Brain microvascular endothelial cell (primary cell): ENCODE measurements at regions not wholly inside any gene's neighbourhood (a gene's known extent, or its start where the extent isn't known, plus 50 kb on each side); places are given as distances from the start of the nearest gene placed in this dataset.
"Not testable (repeated sequence)": the region's sequence is repeated elsewhere in the genome, so short reads cannot be mapped to it uniquely, and the experiment has no call there.

Experiments used
- DNase-seq: peaks from one replicate; pipeline ENCODE4 v3.0.0-alpha.2; 2020
- H3K27ac ChIP-seq: fragments of 250-450 bp; sonication (Bioruptor Pico); 2 replicates; pipeline ENCODE4 v1.5.1; 2020; ENCODE audit warnings: mild to moderate bottlenecking, moderate library complexity
- H3K27me3 ChIP-seq: fragments of 250-450 bp; sonication (Bioruptor Pico); replicated peaks from 2 replicates; pipeline ENCODE4 v1.5.1; 2020; ENCODE audit warnings: mild to moderate bottlenecking
- H3K36me3 ChIP-seq: fragments of 250-450 bp; sonication (Bioruptor Pico); replicated peaks from 2 replicates; pipeline ENCODE4 v1.5.1; 2020; ENCODE audit warnings: mild to moderate bottlenecking
- H3K4me3 ChIP-seq: 2 replicates; pipeline ENCODE4 v1.5.1; 2011; ENCODE audit warnings: low read depth, mild to moderate bottlenecking, control low read depth, low read length, moderate library complexity
- in situ Hi-C: cut with HindIII; loops from 2 replicates; pipeline ENCODE4 v1.10.0; 2017; ENCODE audit warnings: low sequenced_read_pairs, low pct_ligation_motif_present
- TF ChIP-seq, protein P1 (sequence below): IDR thresholded peaks from 2 replicates; pipeline ENCODE4 v1.5.1; 2011; ENCODE audit warnings: low read depth, mild to moderate bottlenecking, moderate library complexity, low read length, control low read depth, inconsistent platforms; ENCODE audit errors: missing control alignments

DNA sequence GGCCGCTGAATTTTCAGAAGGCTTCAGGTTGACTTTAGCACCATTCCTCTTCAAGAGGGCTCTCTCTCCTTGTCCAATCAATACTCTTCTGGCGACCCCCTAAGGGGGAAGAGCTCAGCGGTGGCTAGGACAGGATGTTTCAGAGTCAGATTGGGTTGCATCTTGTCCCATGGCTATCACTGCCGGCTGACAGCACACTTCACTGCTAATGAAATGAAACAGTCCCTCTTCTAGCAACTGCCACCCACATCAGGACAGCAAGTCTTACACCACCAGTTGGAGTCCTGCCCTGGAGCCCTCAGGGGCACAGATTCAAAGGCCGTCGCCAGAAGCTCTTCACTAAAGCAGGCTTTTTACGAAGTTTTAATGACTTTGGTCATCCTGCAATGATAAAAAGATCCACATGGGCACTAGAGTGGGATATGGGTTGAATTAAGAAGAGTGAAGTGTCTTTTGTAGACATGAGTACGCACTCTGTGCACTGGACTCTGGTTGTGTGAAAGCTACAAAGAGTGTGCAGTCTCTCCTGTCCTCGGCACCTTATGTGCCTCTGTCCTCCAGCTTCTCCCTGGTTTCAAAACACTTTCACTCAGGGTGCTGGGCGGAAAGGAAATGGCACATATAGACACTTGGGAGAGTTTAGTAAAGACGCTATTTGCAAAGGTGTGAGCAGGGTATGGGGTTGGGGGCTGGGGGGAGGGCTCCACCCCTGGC lies 66.1 kb upstream of the SLC22A16 start:
- in situ Hi-C loops: loop anchor here (25.0 kb wide), 1 partner anchor 420 kb away; the partner anchor contains the start of gene GTF3C6
- DNase-seq: no peak
- H3K36me3 ChIP-seq: no peaks in the 10 kb centered on the region
- no peaks in the 10 kb centered on the region for H3K27me3 ChIP-seq
- no peak overlapping the region for H3K4me3 ChIP-seq
- TF ChIP-seq, protein P1, sequence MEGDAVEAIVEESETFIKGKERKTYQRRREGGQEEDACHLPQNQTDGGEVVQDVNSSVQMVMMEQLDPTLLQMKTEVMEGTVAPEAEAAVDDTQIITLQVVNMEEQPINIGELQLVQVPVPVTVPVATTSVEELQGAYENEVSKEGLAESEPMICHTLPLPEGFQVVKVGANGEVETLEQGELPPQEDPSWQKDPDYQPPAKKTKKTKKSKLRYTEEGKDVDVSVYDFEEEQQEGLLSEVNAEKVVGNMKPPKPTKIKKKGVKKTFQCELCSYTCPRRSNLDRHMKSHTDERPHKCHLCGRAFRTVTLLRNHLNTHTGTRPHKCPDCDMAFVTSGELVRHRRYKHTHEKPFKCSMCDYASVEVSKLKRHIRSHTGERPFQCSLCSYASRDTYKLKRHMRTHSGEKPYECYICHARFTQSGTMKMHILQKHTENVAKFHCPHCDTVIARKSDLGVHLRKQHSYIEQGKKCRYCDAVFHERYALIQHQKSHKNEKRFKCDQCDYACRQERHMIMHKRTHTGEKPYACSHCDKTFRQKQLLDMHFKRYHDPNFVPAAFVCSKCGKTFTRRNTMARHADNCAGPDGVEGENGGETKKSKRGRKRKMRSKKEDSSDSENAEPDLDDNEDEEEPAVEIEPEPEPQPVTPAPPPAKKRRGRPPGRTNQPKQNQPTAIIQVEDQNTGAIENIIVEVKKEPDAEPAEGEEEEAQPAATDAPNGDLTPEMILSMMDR: no peak
- no peak overlapping the region for H3K27ac ChIP-seq

DNA sequence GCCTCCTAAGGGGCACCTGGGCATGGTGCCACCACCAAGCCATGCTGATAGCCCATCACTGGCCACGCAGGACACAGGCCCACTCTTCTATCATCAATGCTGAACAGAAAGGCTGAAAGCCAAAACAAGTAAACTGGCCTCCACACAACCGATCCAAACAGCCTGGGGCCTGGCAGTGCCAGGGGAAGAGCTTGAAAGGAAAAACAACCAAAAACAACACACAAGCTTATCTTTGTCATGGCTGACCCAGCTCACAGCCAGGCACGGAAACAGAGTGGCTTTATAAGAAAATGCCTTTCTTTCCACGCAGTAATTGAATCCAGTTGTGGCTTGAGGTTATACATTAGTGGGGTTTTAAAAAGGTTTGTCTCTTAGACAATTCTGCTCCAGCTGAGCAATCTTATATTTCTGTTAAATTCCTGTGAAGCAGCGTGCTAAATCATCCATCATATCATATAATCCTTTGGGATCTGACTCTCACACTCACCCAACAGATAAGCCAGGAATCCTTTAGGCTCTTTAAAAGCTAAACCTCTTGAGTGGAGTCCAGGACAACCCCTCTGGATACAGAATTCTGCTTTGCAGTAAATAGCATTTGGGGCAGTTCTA lies 65.4 kb upstream of the SLC22A16 start:
- no peak overlapping the region for H3K27ac ChIP-seq
- TF ChIP-seq, protein P1: no peak
- no peaks in the 10 kb centered on the region for H3K36me3 ChIP-seq
- H3K4me3 ChIP-seq: no peak overlapping the region
- in situ Hi-C loops: loop anchor here (25.0 kb wide), 1 partner anchor 420 kb away; the partner anchor contains the start of gene GTF3C6
- DNase-seq: no peak
- H3K27me3 ChIP-seq: no peaks in the 10 kb centered on the region

DNA sequence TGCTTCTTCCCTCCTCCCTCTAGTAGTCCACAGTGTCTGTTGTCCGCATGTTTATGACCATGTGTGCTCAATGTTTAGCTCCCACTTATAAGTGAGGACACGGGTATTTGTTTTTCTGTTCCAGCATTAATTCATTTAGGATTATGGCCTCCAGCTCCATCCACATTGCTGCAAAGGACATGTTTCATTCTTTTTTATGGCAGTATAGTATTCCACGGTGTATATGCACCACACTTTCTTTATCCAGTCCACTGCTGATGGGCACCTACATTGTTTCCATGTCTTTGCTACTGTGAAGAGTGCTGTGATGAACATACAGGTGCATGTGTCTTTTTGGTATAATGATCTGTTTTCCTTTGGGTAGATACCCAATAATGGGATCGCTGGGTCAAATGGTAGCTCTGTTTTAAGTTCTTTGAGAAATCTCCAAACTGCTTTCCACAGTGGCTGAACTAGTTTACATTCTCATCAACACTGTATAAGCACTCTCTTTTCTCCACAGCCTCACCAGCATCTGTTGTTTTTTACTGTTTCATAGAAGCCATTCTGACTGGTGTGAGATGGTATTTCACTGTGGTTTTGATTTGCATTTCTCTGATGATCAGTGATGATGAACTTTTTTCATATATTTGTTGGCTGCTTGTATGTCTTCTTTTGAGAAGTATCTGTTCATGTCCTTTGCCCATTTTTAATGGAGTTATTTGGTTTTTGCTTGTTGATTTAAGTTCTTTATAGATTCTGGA lies 63.0 kb upstream of the SLC22A16 start:
- not testable (repeated sequence) for DNase-seq, H3K4me3 ChIP-seq, H3K27ac ChIP-seq, H3K27me3 ChIP-seq, H3K36me3 ChIP-seq
- in situ Hi-C loops: loop anchor here (25.0 kb wide), 1 partner anchor 423 kb away; the partner anchor contains the start of gene GTF3C6

DNA sequence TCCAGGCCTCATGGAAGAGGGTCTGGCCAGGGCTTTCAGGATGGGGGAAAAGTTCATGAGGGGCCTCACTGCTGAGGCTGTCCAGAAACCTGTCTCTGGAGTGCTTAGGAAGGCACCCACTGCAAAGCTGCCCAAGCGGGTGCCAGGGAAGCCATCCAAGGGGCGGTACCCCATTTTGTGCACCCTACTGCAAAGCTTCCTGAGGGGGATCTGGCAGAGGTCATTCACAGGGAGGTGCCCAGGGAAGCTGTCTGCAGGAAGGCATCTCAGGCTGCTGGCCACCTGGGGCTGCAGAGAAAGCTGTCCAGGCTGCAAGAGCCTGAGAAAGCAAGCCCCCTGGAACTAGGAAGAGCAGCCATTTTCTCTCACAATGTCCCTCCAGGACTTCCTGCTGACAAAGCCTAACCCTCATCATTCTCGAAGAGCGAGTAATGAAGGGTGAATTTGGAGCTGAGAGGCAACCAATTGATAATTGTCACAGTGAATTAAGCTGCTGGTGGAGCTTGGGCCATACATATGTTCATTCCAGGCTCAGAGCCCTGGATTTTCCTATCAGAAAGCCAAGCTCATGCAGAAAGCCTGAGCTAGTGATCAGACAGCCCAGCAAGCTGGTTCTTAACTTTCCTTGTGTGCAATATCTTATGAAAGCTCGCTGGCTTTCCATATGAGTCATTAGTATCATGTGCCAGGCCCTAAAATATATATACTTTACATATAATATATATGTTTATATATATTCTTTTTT lies 62.2 kb upstream of the SLC22A16 start:
- Histone ChIP-seq H3K4me3 (no peak overlapping the region), H3K27me3 (no peaks in the 10 kb centered on the region), H3K27ac (peak overlapping the region; percentile 96), H3K36me3 (no peaks in the 10 kb centered on the region)
- in situ Hi-C loops: loop anchor here (25.0 kb wide), 1 partner anchor 424 kb away; the partner anchor contains the start of gene GTF3C6
- no peak for DNase-seq
- TF ChIP-seq, protein P1: no peak

DNA sequence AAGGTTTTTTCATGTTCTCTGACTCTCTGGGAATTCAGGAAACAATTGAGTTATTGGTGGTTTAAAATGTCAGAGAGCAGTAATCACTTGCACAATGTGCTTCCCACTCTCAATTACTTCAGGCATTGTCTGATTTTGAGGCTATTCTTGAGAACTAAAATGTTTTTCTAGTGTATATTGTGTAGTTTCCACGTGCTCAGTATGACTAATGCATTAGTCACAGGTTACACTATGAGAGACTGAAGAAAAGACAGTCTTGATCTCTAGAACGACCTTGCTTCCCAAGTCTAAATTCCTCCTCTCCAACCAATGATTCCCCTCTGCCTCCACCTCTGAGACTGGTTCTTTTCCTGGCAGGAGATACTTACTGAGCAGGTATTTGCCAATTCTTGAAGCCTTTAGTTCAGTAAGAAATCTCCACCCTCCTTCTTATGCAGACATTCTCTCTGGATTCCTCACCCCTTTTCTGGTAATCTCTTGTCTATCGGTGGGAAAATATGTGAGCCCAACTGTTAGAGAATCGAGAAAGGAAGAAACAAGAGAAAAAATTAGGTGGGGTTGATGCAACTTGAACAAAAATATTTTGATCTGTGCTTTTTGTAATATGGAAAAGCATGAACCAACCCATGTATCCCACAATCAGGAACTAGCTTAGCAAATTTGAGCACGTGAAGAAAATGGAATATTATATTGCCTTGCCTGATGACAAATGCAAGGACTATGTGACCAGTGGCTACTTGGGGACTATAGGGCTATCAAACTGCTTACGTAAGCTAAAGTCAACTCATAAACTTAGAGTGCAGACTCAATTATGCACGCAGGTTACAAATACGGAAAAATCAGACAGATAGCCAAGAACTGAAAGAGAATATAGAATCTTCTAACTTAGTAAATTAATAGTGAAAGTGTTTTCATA lies 61.1 kb upstream of the SLC22A16 start:
- in situ Hi-C loops: loop anchor here (25.0 kb wide), 1 partner anchor 425 kb away; the partner anchor contains the start of gene GTF3C6
- Histone ChIP-seq H3K36me3 (no peaks in the 10 kb centered on the region), H3K27ac (peak overlapping the region; percentile 96), H3K4me3 (no peak overlapping the region), H3K27me3 (no peaks in the 10 kb centered on the region)
- TF ChIP-seq, protein P1: no peak
- peak; percentile 92 for DNase-seq
